Activated T-cell treated with anti-CD3 and anti-CD28 coated beads for 4 hours (primary cell): ENCODE measurements at regions not wholly inside any gene's neighbourhood (a gene's known extent, or its start where the extent isn't known, plus 50 kb on each side); places are given as distances from the start of the nearest gene placed in this dataset.
"Not testable (repeated sequence)": the region's sequence is repeated elsewhere in the genome, so short reads cannot be mapped to it uniquely, and the experiment has no call there.

Source experiments
- DNase-seq: peaks from one replicate; pipeline ENCODE4 v3.0.0-alpha.2; 2020

GRCh38 chr7:55702831-55703230 lies 130.5 kb upstream of the VOPP1 start:
- DNase-seq = not testable (repeated sequence)

DNA sequence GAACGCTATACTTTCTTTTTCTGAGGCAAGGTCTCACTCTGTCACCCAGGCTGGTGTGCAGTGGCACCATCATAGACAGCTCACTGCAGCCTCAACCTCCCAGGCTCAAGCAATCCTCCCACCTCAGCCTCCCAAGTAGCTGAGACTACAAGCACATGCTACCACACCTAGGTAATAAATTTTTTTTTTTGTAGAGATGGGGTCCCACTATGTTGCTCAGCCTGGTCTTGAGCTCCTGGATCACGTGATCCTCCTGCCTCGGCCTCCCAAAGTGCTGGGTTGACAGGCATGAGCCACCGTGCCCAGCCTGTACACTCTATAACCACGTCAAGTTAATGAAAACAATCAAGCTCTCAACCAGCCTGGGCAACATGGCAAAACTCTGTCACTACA lies 127.1 kb upstream of the VOPP1 start:
- DNase-seq = not testable (repeated sequence)

GRCh38 chr7:55698607-55699449 lies 126.5 kb upstream of the VOPP1 start:
- DNase-seq = not testable (repeated sequence)

DNA sequence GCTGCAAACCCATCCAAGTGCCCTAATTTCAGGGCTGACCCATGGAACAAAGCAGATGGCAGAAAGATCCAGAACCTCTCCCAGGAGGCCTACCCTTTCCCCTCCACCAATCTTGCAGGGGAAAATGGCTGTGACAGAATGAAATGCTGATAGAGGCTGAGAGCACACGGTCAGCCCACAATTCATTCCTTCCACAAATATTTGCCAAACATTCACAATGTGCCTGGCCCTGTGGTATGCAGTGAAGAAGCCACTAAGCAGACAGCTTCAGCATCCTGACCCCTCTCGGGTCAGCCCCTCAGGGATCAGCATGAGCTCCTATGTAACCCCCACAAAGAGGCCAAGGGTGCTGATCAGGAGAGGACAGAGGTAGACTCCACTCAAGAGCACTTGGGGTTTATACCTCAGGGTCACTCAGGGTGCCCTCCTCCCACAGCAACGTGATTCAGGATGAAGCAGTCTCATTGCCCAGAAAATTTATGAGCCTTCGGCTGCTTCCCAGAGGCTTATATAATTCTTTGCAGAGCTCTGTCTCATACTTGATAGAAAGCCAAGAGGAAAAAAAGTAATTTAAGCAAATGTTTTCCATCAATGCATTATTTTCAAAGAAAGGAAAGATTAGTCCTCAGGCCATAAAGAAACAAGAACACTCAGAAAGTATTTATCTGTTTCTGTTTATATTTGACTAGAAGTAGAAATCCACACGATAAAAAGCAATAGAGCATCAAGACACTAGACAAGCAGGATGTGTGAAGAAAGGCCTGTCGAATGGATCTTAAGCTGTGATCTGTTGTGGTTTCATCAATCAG lies 123.8 kb upstream of the VOPP1 start:
- DNase-seq = not testable (repeated sequence)

GRCh38 chr7:55694484-55694883 lies 122.2 kb upstream of the VOPP1 start:
- not testable (repeated sequence) for DNase-seq

GRCh38 chr7:55688684-55689681 lies 116.7 kb upstream of the VOPP1 start:
- DNase-seq = not testable (repeated sequence)

- not testable (repeated sequence) for DNase-seq
Observed at GRCh38 chr7:55688261-55688660, 116.0 kb upstream of the VOPP1 start.

DNA sequence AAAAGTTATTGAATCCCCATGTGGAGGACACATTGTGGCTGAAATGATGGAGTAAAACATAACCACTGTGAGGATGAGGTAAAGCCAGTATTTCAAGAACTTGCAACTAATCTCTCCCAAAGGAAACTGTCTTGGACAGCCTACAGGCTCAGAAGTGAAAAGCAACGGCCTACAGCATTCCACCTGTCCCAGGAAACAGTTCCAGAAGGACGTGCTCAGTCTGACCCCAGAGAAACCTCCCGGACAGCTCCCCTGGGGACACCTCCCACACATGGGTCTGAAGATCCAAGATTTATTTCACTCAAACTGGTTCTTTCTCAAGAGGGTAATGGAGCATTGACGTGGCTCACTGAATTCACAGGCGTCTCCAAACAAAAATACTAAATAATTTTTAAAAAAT lies 115.0 kb upstream of the VOPP1 start:
- DNase-seq = not testable (repeated sequence)

- DNase-seq = not testable (repeated sequence)
Observed at GRCh38 chr7:55686771-55687170, 114.5 kb upstream of the VOPP1 start.

GRCh38 chr7:55683501-55683900 lies 111.2 kb upstream of the VOPP1 start:
- DNase-seq = not testable (repeated sequence)

GRCh38 chr7:55675589-55675988 lies 103.3 kb upstream of the VOPP1 start:
- DNase-seq = not testable (repeated sequence)

GRCh38 chr7:55673525-55673924 lies 101.2 kb upstream of the VOPP1 start:
- DNase-seq = not testable (repeated sequence)

GRCh38 chr7:55672084-55672483 lies 99.8 kb upstream of the VOPP1 start:
- DNase-seq = not testable (repeated sequence)

GRCh38 chr7:55657654-55658053 lies 85.4 kb upstream of the VOPP1 start:
- DNase-seq = no peak

DNA sequence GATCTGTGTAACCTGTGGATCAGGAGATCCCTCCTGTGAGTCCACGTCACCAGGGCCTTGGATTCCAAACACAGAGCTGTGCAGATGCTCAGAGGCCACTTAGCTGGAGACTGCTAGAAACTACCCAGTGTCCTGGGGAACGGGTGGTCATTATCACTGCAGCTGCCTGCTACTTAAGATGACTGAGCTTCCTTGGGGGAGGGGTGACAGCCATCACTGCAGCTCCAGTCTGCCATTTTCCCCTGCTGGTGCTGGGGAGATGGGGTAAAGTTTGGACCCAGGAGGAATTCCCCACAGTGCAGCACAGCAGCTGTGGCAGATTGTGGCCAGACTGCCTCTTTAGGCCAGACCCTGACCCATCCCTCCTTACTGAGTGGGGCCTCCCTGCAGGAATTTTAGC lies 78.8 kb upstream of the VOPP1 start:
- DNase-seq = no peak

DNA sequence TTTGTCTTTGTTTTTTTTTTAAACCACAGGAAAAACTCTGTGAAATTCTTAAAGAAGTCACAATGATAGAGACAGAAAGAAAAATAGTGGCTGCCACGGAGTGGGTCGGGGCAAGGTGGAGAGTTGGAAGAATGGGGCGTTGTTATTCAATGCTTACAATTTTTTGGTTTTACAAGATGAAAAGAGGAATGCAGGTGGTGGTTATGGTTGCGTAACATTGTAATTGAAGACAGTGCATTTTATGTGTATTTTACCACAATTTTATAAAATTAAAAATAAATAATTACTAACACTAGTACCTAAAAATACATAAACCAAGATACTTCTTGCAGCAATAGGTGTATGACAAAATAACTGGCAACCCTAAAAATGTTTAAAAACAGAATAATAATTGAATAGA lies 76.9 kb upstream of the VOPP1 start:
- DNase-seq = no peak

- no peak for DNase-seq
Observed at GRCh38 chr7:55644567-55644966, 72.3 kb upstream of the VOPP1 start.

- DNase-seq = no peak
Observed at GRCh38 chr7:55642266-55642665, 70.0 kb upstream of the VOPP1 start.

DNA sequence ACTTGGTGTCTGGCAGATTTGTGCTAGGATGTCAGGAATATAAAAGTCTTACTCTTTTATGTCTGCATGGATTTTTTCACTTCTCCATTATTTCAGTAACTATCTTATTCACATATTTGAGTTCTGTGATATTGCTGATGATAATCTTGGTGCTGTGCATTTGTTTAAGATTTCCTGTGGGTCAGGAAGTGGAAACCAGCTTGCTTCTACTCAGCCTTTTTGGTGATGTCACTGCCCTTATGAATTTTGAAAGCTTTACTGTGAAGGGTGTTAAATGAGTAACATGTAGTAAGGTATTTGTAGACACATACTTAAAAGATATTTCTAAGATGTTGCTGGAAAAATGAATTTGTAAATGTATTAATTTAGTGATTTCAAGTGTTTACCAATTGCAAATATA lies 69.5 kb upstream of the VOPP1 start:
- no peak for DNase-seq

DNA sequence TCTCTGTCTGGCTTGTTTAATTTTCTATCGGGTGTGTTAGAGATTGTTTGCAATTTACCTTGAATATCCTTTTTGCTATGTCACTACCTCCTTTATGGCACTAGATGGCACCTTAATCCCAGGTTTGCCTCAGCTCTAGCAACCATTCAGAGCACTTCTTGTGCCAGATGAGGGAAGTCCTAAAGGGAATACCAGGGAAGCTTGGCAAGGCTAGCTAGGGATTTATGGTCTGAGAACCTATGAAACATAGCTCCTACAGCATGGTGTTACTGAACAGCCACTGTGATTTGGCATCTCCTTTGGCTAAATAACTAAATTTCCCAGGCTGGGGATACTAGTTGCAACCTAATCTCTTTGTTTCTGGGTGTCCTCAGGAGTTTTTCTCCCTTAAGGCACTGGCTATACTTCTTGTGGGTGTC lies 69.0 kb upstream of the VOPP1 start:
- peak; percentile 13 for DNase-seq

- no peak for DNase-seq
Observed at GRCh38 chr7:55639640-55640039, 67.3 kb upstream of the VOPP1 start.

DNA sequence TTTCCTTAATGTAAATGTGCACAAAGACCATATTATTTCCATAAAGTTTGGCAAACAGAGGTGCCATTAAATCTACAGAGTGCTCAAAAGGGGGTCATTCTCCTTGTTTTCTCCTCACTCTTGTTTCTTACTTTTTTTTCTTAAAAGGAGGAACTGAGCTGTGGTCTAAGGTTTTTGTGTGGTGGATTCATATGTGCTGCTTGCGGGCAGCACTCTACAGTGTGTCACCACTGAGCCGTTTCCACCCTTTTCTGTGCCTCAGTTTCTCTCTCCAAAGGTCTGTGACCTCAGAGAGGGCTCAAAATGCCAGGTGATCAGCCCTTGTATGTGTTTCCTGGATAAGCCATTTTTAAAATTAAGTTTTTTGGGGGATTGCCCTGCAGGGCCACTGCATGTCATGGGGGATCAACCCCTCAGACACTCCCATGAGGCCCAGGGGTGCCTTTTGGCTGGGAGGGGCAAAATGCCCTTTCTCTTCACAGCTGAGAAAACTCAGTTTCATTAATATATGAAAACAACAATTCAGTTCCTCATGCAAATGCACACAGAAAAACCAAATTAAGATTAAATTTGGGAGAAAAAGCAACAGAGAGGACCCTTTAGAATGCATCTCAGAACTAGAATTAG lies 56.9 kb upstream of the VOPP1 start:
- no peak for DNase-seq
